Subcutaneous abdominal adipose tissue (tissue), 5 donors: ENCODE measurements at regions not wholly inside any gene's neighbourhood (a gene's known extent, or its start where the extent isn't known, plus 50 kb on each side); places are given as distances from the start of the nearest gene placed in this dataset.

Source experiments
- H3K27ac ChIP-seq: one replicate; pipeline ENCODE4 v1.7.0; 2013; ENCODE audit warnings: low read depth, mild to moderate bottlenecking, inconsistent platforms, low read length, moderate library complexity
- H3K27me3 ChIP-seq, 5 donors: one replicate each; pipeline ENCODE4 v1.7.0; 2013; ENCODE audit warnings: low read length in 5 of 5, inconsistent platforms in 1 of 5; ENCODE audit not compliant: control insufficient read depth in 5 of 5, insufficient read depth in 4 of 5
- H3K36me3 ChIP-seq, 5 donors: one replicate each; pipeline ENCODE4 v1.7.0; 2013; ENCODE audit warnings: low read length in 5 of 5; ENCODE audit not compliant: control insufficient read depth in 5 of 5, insufficient read depth in 5 of 5
- H3K4me1 ChIP-seq, 5 donors: one replicate each; pipeline ENCODE4 v1.7.0; 2013; ENCODE audit warnings: low read length in 5 of 5, mild to moderate bottlenecking in 3 of 5, moderate library complexity in 1 of 5; ENCODE audit not compliant: control insufficient read depth in 5 of 5, insufficient read depth in 5 of 5
- H3K4me3 ChIP-seq, 5 donors: one replicate each; pipeline ENCODE4 v1.7.0; 2013; ENCODE audit warnings: low read length in 5 of 5, low read depth in 1 of 5
- H3K9ac ChIP-seq, 5 donors: one replicate each; pipeline ENCODE4 v1.7.0; 2013; ENCODE audit warnings: low read length in 5 of 5, mild to moderate bottlenecking in 4 of 5, moderate library complexity in 3 of 5
- H3K9me3 ChIP-seq, 5 donors: one replicate each; pipeline ENCODE4 v1.7.0; 2013; ENCODE audit warnings: low read length in 5 of 5; ENCODE audit not compliant: control insufficient read depth in 5 of 5
- donor health status: healthy.
- donor health status: healthy.
- donor health status: healthy.
- donor health status: healthy.
- donor health status: healthy.

DNA sequence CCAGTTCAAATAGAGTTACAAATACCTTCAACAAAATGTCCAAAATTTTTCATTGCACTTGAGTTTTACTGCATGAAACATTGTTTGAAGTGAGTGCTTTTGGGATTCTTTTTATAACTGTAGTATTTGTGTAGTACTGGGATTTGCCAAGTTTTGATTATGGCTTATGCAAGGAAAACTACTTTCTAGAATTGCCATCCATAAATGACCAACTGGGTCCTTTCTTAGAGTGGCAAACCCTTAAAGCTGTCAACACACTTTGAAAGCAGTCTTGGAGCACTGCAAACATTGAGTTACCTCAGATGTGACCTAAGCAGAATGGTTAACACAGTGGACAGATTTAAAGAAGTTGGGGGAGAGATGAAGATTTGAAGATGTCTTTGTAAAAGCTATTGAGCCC lies 379.6 kb upstream of the ZNF608 start:
- Histone ChIP-seq H3K36me3 (no peaks in the 10 kb centered on the region), H3K27ac (no peak overlapping the region), H3K9ac (no peak overlapping the region), H3K4me3 (no peak overlapping the region), H3K9me3 (no peaks in the 10 kb centered on the region), H3K4me1 (no peaks in the 10 kb centered on the region), H3K27me3 (no peaks in the 10 kb centered on the region)

DNA sequence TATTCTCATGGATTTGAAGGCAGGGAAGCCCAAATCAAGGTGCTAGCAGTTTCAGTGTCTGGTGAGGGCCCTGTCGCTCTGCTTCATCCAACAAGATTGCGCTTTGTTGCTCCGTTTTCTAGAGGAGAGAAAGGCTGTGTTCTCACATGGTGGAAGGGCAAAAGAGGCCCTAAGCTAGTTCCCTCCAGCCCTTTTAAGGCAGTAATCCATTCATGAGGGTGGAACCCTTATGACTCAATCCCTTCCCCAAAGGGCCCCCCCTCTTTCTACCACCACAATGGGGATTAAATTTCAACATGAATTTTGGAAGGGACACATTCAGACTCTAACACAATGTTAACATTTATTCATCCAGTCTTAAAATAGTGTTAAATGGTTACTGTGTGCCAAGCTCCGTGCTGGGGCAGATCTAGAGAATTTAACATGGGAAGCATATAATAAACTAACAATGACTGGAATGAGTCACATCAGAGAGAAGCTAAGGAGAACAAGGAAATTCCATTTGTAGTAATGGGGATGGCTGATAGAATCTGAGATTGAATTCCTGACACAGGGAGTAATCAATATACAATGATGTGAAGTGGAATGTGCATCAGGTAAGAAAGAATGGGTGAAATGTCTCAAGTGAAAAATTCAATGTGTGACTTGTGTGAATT lies 382.8 kb upstream of the ZNF608 start:
- Histone ChIP-seq H3K27me3 (no peaks in the 10 kb centered on the region), H3K9me3 (no peaks in the 10 kb centered on the region), H3K36me3 (no peaks in the 10 kb centered on the region), H3K27ac (no peak overlapping the region), H3K4me3 (no peak overlapping the region), H3K9ac (no peak overlapping the region), H3K4me1 (peaks cover 0 to 2% (median 0%) of the 10 kb centered on the region in 5 donors)

DNA sequence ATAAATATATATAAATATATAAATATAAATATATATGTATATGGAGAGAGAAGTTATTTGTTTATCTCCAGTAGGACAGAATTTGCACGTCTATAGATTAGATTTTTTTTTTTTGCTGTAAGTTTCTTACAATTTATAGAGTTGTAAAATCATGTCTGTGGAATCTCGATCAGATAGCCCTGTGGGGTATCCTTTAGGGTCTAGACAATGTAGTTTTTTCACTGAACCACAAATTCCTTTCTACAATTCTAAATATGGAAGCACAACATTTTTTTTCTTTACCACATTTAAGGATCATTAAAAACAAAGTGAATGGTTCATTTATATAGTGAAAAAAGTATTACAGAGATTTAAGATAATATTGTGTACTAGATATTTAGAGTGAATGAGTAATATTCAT lies 384.2 kb upstream of the ZNF608 start:
- peaks cover 0 to 2% (median 0%) of the 10 kb centered on the region in 5 donors for H3K4me1 ChIP-seq
- no peaks in the 10 kb centered on the region for H3K9me3 ChIP-seq
- H3K36me3 ChIP-seq, result no peaks in the 10 kb centered on the region
- H3K4me3 ChIP-seq, result no peak overlapping the region
- no peak overlapping the region for H3K27ac ChIP-seq
- H3K9ac ChIP-seq, result no peak overlapping the region
- H3K27me3 ChIP-seq, result no peaks in the 10 kb centered on the region

DNA sequence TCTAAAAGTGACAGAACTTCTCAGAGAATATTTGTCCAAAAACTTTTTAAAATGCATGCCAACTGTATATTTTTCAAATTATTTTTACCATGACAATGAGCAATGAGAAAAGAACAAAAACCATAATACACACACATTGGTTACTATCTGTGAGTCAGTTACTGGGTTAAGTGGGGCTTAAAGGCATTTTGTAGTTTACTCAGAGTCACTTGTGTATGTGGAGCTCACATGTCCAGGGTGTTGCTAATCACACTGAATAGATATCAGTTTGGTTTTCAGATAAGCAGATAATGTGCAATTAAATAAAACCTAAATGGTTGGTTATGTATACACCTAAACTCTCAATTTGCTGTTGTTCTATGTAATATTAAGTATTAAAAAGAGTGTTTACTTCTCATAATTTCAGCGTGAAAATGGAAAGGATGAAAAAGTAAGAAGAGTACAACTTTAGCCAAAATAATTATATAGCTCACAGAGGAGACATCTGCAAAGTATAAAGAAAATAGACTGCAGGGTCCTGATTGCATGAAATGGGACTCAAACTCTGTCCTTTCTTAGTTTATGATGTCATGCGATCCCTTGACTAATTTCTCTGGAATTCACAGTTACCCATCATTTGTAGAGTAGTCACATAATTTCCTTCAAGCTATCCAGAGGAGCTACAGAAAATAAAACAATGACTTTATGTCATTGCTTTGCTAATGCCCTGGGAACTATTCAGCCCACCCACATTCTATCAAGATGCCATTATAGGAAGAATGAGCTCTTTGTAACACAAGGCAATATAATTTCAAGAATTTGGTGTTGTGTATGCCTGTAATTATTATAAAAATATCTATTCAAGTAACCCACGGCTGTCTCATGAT lies 388.0 kb upstream of the ZNF608 start:
- H3K4me1 ChIP-seq, result peaks cover 0 to 2% (median 0%) of the 10 kb centered on the region in 5 donors

DNA sequence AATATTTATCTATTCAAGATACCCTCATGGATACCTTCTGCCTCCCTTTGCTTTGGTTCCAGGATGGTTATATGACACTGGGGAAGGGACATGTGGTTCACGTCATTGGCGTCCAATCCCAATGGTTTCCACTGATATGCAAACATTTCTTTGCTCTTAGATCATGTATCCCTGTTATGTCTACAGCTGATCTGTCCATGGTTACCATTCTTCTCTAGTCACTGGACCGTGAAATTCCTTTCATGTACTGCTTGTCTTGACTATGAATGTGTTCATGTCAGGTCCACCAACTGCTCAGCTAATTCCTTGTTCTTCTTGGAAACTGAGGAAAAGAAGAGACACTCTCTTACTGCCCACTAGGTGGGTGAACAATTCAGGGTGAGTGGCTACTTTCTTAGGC lies 391.1 kb upstream of the ZNF608 start:
- Histone ChIP-seq H3K9ac (no peak overlapping the region), H3K27me3 (no peaks in the 10 kb centered on the region), H3K4me1 (peaks cover 2 to 15% (median 14%) of the 10 kb centered on the region in 5 donors), H3K9me3 (no peaks in the 10 kb centered on the region), H3K27ac (no peak overlapping the region), H3K4me3 (no peak overlapping the region), H3K36me3 (no peaks in the 10 kb centered on the region)

More for the DNA sequence above, 388.0 kb upstream of the ZNF608 start:
- Histone ChIP-seq H3K4me3 (no peak overlapping the region), H3K36me3 (no peaks in the 10 kb centered on the region), H3K27me3 (no peaks in the 10 kb centered on the region), H3K27ac (no peak overlapping the region), H3K9ac (no peak overlapping the region), H3K9me3 (no peaks in the 10 kb centered on the region)

DNA sequence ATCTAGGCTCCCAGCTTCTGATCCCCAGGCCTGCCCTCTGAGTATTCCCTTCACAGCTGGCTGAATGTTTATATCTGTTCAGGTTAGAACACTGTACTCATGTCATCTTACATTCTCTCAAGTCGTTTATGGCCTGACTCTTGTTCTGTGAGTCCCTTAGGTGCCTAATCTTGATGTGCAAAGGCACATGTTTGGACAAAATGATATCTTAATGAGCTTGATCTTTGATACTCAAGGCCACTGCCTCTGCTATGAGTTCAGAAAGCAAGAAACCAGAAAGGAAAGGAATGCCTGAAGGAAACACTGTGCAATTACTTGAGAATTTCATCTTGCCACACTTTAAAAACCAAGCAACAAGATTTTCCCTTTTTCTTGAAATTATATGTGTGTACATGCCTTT lies 391.8 kb upstream of the ZNF608 start:
- no peak overlapping the region for H3K27ac ChIP-seq
- no peaks in the 10 kb centered on the region for H3K36me3 ChIP-seq
- H3K4me3 ChIP-seq, result no peak overlapping the region
- no peaks in the 10 kb centered on the region for H3K9me3 ChIP-seq
- H3K27me3 ChIP-seq, result no peaks in the 10 kb centered on the region
- H3K4me1 ChIP-seq, result peaks cover 2 to 15% (median 14%) of the 10 kb centered on the region in 5 donors
- H3K9ac ChIP-seq, result no peak overlapping the region

DNA sequence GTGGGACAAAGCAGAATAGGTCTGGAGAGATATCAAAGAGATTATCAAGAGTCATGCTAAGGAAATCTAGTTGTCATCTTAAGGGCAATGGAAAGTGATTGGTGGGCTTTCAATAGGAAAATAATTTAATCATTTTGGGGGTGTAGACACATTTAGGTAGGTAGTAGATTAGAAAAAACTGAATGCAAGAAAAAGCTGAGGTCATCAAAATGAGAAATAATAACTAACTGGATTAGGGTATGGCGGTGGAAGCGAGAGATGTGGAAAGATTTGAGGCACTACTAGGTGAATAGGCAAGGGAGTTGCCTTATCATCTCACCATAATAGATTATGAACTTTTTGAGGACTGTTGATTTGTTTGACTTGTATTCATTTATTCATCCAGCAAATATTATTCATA lies 393.2 kb upstream of the ZNF608 start:
- H3K27ac ChIP-seq, result no peak overlapping the region
- peaks cover 2 to 15% (median 14%) of the 10 kb centered on the region in 5 donors for H3K4me1 ChIP-seq
- H3K4me3 ChIP-seq, result no peak overlapping the region
- H3K27me3 ChIP-seq, result no peaks in the 10 kb centered on the region
- H3K36me3 ChIP-seq, result no peaks in the 10 kb centered on the region
- no peaks in the 10 kb centered on the region for H3K9me3 ChIP-seq
- H3K9ac ChIP-seq, result no peak overlapping the region

DNA sequence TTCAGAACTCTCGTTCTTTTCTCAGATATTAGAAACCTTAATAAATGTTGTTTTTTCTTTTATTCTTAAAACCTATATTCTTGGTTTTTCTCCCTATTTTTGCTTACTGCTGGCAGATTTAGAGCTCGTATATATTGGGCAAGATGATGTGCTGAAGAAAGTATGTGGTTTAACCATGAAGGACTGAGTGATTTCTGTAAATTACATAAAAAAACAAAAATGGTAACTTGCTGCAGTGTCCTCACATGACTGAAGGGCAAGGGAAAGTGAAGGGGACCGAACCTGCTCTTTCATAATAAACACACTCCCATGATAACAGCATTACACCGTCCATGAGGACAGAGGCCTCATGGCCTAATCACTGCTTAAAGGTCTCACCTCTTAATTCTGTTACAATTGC lies 393.8 kb upstream of the ZNF608 start:
- no peaks in the 10 kb centered on the region for H3K36me3 ChIP-seq
- H3K9me3 ChIP-seq, result no peaks in the 10 kb centered on the region
- H3K27ac ChIP-seq, result peak overlapping the region; percentile 5
- no peaks in the 10 kb centered on the region for H3K27me3 ChIP-seq
- no peak overlapping the region for H3K9ac ChIP-seq
- H3K4me1 ChIP-seq, result peaks cover 2 to 15% (median 14%) of the 10 kb centered on the region in 5 donors
- no peak overlapping the region for H3K4me3 ChIP-seq

DNA sequence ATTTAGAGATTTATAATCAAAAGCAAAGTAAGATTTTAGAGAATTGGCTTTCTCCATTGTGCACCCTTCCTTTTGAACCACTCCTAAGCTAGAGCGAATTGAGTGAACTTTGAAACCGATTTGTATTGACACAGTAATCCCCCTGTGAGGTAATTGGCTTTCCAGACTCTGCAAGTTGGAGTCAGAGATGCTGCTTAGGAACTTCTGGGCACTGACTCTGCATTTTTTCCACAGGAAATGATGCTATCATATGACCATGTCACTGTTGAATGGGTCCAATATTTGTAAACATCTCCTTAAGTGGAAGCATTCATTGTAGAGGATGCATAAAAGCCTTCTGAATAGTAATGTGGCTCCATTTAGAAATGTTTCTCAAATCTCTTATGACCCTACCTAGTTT lies 394.4 kb upstream of the ZNF608 start:
- H3K27ac ChIP-seq, result peak overlapping the region; percentile 5
- H3K36me3 ChIP-seq, result no peaks in the 10 kb centered on the region
- no peak overlapping the region for H3K9ac ChIP-seq
- H3K4me3 ChIP-seq, result no peak overlapping the region
- H3K27me3 ChIP-seq, result no peaks in the 10 kb centered on the region
- H3K4me1 ChIP-seq, result peaks cover 2 to 15% (median 14%) of the 10 kb centered on the region in 5 donors
- no peaks in the 10 kb centered on the region for H3K9me3 ChIP-seq

DNA sequence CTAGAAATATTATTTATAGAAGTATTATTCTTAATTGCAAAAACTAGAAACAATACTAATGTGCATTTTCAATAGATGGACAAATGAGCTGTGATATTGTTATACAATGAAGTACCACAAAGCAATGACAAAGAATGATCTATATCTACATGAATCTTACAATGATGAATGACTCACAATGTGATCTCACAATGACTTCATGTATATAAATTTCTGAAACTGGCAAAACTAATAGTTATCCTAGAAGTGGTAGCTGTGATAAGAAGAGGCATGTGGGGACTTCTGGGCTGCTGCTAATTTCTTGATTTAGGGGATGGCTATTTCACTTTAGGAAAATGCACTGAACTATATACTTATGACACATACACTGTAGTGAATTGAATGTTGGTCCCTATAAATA lies 396.0 kb upstream of the ZNF608 start:
- Histone ChIP-seq H3K9ac (no peak overlapping the region), H3K27me3 (no peaks in the 10 kb centered on the region), H3K9me3 (no peaks in the 10 kb centered on the region), H3K36me3 (no peaks in the 10 kb centered on the region), H3K27ac (no peak overlapping the region), H3K4me1 (peaks cover 2 to 15% (median 14%) of the 10 kb centered on the region in 5 donors), H3K4me3 (no peak overlapping the region)
